ENCODE measurements at regions not wholly inside any gene's neighbourhood (a gene's known extent, or its start where the extent isn't known, plus 50 kb on each side); places are given as distances from the start of the nearest gene placed in this dataset.

- TF ChIP-seq, protein P1, sequence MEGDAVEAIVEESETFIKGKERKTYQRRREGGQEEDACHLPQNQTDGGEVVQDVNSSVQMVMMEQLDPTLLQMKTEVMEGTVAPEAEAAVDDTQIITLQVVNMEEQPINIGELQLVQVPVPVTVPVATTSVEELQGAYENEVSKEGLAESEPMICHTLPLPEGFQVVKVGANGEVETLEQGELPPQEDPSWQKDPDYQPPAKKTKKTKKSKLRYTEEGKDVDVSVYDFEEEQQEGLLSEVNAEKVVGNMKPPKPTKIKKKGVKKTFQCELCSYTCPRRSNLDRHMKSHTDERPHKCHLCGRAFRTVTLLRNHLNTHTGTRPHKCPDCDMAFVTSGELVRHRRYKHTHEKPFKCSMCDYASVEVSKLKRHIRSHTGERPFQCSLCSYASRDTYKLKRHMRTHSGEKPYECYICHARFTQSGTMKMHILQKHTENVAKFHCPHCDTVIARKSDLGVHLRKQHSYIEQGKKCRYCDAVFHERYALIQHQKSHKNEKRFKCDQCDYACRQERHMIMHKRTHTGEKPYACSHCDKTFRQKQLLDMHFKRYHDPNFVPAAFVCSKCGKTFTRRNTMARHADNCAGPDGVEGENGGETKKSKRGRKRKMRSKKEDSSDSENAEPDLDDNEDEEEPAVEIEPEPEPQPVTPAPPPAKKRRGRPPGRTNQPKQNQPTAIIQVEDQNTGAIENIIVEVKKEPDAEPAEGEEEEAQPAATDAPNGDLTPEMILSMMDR (IDR thresholded peaks at IDR 0.05): no peak
- TF ChIP-seq EZH2phosphoT487 (IDR thresholded peaks at IDR 0.05): no peak
These were observed 272.5 kb downstream of the C12orf50 start for GRCh38 chr12:87756721-87757120.
